Fibroblast of mammary gland (primary cell): ENCODE measurements at regions not wholly inside any gene's neighbourhood (a gene's known extent, or its start where the extent isn't known, plus 50 kb on each side); places are given as distances from the start of the nearest gene placed in this dataset.

Experiments
- DNase-seq: peaks from one replicate; pipeline ENCODE4 v3.0.0-alpha.2; 2010; ENCODE audit warnings: low read depth
- H3K4me3 ChIP-seq: 2 replicates; pipeline ENCODE4 v1.5.1; 2011; ENCODE audit warnings: low read depth, mild to moderate bottlenecking, low read length, moderate library complexity; ENCODE audit not compliant: control insufficient read depth
- CTCF ChIP-seq: conservative IDR thresholded peaks from 2 replicates; pipeline ENCODE4 v1.5.1; 2011; ENCODE audit warnings: low read depth, low read length, inconsistent platforms; ENCODE audit not compliant: control insufficient read depth, insufficient read depth

- no peak for DNase-seq
- TF ChIP-seq CTCF = no peak
- H3K4me3 ChIP-seq = no peak overlapping the region
Observed at GRCh38 chr10:83612746-83613145, 526.6 kb upstream of the GHITM start.

DNA sequence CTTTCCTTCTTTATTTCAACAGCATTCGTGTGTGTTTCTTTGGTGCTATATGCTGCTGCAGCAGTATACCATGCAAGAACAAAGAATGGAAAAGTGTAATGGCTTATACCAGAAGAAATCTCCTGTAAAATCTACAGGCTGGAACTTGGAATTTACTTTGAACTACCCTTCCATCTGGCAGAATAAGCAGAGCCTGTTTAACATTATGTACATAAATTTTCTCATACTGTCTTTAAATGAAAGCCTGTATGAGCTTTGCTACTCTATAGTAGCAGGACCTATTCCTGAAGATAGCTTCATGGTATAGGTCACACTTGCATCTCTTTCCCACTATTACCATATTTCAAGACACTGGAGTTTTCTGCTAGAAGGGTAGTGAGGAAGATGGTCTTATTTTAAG lies 522.1 kb upstream of the GHITM start:
- DNase-seq = no peak
- no peak for TF ChIP-seq CTCF

GRCh38 chr10:83617692-83618545 lies 521.4 kb upstream of the GHITM start:
- TF ChIP-seq CTCF = no peak
- DNase-seq = no peak
- no peak overlapping the region for H3K4me3 ChIP-seq

More for the DNA sequence above, 522.1 kb upstream of the GHITM start:
- no peak overlapping the region for H3K4me3 ChIP-seq

DNA sequence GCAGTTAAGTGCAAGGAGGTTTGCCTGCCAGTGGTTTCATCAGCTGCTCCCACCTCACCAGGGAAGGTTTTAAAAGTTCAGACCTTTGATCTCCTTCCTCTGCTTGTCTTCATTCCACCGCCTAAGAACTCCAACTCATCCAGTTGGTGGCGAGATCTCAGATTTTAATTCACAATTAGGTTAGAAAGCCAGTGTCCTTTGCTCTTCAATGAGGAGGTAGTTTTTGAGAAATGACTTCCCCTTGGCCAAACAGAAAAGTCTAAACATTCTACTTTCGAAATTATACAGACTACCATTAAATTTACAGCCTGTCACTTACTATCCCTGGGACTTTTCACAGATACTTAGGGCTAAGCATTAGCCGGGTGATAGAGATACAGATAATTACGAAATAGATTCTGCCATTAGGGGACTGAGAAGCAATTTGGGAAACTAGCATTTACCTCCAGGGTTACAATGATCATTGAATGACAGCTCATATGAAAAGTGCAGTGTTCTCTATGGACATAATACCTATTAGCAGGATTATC lies 513.4 kb upstream of the GHITM start:
- no peak for TF ChIP-seq CTCF
- DNase-seq = no peak
- no peak overlapping the region for H3K4me3 ChIP-seq

DNA sequence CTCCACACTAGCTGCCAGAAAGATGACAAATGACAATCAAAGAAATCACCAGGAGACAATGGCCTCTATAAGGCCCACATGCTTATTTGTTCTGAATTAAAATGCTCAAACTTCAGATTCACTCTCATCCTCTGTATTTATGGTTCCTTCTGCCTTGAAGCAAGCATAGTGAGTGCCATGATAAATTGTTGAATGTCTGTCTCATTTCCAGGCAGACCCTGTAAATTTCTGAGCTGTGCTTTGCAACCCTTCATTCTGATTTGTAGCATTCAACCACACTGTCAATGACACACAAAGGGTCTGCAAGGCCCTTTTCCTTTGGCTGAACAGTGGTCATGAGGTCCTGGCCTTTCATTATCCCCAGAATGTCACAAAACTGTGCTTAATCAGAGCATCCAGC lies 506.6 kb upstream of the GHITM start:
- no peak overlapping the region for H3K4me3 ChIP-seq
- no peak for DNase-seq
- TF ChIP-seq CTCF = no peak

DNA sequence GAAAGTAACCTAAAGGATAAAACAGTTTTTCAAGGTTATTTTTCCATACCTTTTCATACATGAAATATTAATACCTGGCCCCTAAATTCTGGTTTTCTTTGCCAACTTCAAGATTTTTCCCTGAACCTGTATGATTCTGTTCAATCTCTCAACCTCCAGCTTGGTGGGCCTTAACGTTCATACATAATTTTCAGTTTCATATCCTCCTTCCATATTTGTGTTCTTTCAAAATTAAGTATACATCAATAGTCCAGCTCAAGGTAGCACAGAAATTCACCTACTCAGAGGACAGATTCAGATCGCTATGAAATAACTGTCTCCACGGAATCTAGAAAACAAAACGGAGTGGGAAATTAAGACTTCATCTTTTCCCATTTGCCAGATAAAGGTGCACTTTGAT lies 505.8 kb upstream of the GHITM start:
- no peak for DNase-seq
- no peak overlapping the region for H3K4me3 ChIP-seq
- no peak for TF ChIP-seq CTCF
